Neural progenitor cell (in vitro differentiated cells): ENCODE measurements at regions not wholly inside any gene's neighbourhood (a gene's known extent, or its start where the extent isn't known, plus 50 kb on each side); places are given as distances from the start of the nearest gene placed in this dataset.

Source experiments
- DNase-seq: peaks from one replicate; pipeline ENCODE4 v3.0.0-alpha.2; 2016; ENCODE audit warnings: low spot score
- H2AFZ ChIP-seq: fragments of 200-600 bp; sonication (generic); replicated peaks from 2 replicates; pipeline ENCODE4 v1.6.1; 2016; ENCODE audit warnings: antibody characterized with exemption
- H3F3A ChIP-seq: fragments of 200-600 bp; sonication (generic); 2 replicates; pipeline ENCODE4 v1.6.1; 2016; ENCODE audit warnings: antibody characterized with exemption, low read depth
- H3K27ac ChIP-seq: fragments of 200-600 bp; sonication (generic); 2 replicates; pipeline ENCODE4 v1.5.1; 2016; ENCODE audit warnings: mild to moderate bottlenecking
- H3K27me3 ChIP-seq: fragments of 200-600 bp; sonication (generic); 2 replicates; pipeline ENCODE4 v1.6.1; 2016; ENCODE audit warnings: mild to moderate bottlenecking, moderate library complexity
- H3K36me3 ChIP-seq: fragments of 200-600 bp; sonication (generic); 2 replicates; pipeline ENCODE4 v1.5.1; 2016
- H3K4me1 ChIP-seq: fragments of 200-600 bp; sonication (generic); 2 replicates; pipeline ENCODE4 v1.6.1; 2016; ENCODE audit warnings: mixed run types
- H3K4me2 ChIP-seq: fragments of 200-600 bp; sonication (generic); 2 replicates; pipeline ENCODE4 v1.6.1; 2016
- H3K4me3 ChIP-seq: fragments of 200-600 bp; sonication (generic); 2 replicates; pipeline ENCODE4 v1.5.1; 2016
- H3K79me2 ChIP-seq: fragments of 200-600 bp; sonication (generic); 2 replicates; pipeline ENCODE4 v1.6.1; 2016; ENCODE audit warnings: low read depth
- H3K9ac ChIP-seq: fragments of 200-600 bp; sonication (generic); 2 replicates; pipeline ENCODE4 v1.6.1; 2016
- H3K9me3 ChIP-seq: fragments of 200-600 bp; sonication (generic); 2 replicates; pipeline ENCODE4 v1.5.1; 2016; ENCODE audit warnings: low read depth
- H4K20me1 ChIP-seq: fragments of 200-600 bp; sonication (generic); 2 replicates; pipeline ENCODE4 v1.6.1; 2016; ENCODE audit warnings: low read depth
- H3K27ac Mint-ChIP-seq: 3 replicates; pipeline ENCODE4 v1.8.0; 2021; ENCODE audit warnings: mixed read lengths
- H3K27me3 Mint-ChIP-seq: 2 replicates; pipeline ENCODE4 v1.8.0; 2022; ENCODE audit warnings: low read depth, mild to moderate bottlenecking, inconsistent platforms, moderate library complexity, mixed read lengths; ENCODE audit not compliant: insufficient read depth
- H3K36me3 Mint-ChIP-seq: 3 replicates; pipeline ENCODE4 v1.8.0; 2021; ENCODE audit warnings: mixed read lengths
- H3K4me1 Mint-ChIP-seq: 3 replicates; pipeline ENCODE4 v1.8.0; 2021; ENCODE audit warnings: mixed read lengths
- H3K4me3 Mint-ChIP-seq: 3 replicates; pipeline ENCODE4 v1.8.0; 2021; ENCODE audit warnings: mild to moderate bottlenecking, moderate library complexity, mixed read lengths
- H3K9me3 Mint-ChIP-seq: 3 replicates; pipeline ENCODE4 v1.8.0; 2020; ENCODE audit warnings: mixed read lengths
- EZH2 ChIP-seq: fragments of 200-600 bp; sonication (generic); IDR thresholded peaks from 2 replicates; pipeline ENCODE4 v1.6.1; 2017; ENCODE audit warnings: antibody characterized with exemption, mild to moderate bottlenecking, moderate library complexity
- EZH2phosphoT487 ChIP-seq: fragments of 200-600 bp; sonication (generic); IDR thresholded peaks from 2 replicates; pipeline ENCODE4 v1.6.1; 2017; ENCODE audit warnings: antibody characterized with exemption
- TF ChIP-seq, protein P1 (sequence below): fragments of 200-600 bp; sonication (generic); IDR thresholded peaks from 2 replicates; pipeline ENCODE4 v1.5.1; 2017; ENCODE audit warnings: antibody characterized with exemption, mild to moderate bottlenecking

DNA sequence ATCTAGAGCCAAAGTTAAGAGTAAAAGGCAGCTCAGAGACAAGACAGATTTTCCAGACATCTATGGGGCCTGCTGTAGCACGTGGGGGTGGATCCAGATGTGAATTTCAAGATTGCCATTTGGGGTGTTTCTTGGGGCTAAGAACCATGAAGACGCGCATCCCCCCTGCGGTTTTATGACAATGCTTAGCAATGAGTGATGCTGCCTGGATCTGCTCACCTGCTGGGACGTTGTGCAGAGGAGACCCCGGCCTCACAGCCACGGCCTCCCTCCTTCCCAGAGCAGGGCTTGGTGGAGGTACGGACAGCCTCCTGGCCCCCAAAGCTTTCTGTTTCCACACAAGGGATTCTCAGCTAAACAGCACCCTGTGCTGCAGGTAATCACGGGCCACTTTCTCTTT is 151.5 kb upstream of the DYNLRB2 start:
- Mint-ChIP-seq H3K27ac (no peak overlapping the region), H3K36me3 (no peaks in the 10 kb centered on the region), H3K27me3 (no peaks in the 10 kb centered on the region), H3K4me3 (no peak overlapping the region), H3K9me3 (no peaks in the 10 kb centered on the region), H3K4me1 (peaks cover 23% of the 10 kb centered on the region)
- Histone ChIP-seq H3K9ac (no peak overlapping the region), H3K4me2 (no peak overlapping the region), H3F3A (no peaks in the 10 kb centered on the region), H3K9me3 (no peaks in the 10 kb centered on the region), H4K20me1 (no peaks in the 10 kb centered on the region), H3K36me3 (no peaks in the 10 kb centered on the region), H3K4me3 (no peak overlapping the region), H2AFZ (no peak overlapping the region), H3K79me2 (no peaks in the 10 kb centered on the region), H3K4me1 (peaks cover 22% of the 10 kb centered on the region), H3K27me3 (no peaks in the 10 kb centered on the region), H3K27ac (no peak overlapping the region)
- TF ChIP-seq EZH2phosphoT487 (no peak), EZH2 (no peak)
- TF ChIP-seq, protein P1, sequence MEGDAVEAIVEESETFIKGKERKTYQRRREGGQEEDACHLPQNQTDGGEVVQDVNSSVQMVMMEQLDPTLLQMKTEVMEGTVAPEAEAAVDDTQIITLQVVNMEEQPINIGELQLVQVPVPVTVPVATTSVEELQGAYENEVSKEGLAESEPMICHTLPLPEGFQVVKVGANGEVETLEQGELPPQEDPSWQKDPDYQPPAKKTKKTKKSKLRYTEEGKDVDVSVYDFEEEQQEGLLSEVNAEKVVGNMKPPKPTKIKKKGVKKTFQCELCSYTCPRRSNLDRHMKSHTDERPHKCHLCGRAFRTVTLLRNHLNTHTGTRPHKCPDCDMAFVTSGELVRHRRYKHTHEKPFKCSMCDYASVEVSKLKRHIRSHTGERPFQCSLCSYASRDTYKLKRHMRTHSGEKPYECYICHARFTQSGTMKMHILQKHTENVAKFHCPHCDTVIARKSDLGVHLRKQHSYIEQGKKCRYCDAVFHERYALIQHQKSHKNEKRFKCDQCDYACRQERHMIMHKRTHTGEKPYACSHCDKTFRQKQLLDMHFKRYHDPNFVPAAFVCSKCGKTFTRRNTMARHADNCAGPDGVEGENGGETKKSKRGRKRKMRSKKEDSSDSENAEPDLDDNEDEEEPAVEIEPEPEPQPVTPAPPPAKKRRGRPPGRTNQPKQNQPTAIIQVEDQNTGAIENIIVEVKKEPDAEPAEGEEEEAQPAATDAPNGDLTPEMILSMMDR = no peak
- DNase-seq = no peak

DNA sequence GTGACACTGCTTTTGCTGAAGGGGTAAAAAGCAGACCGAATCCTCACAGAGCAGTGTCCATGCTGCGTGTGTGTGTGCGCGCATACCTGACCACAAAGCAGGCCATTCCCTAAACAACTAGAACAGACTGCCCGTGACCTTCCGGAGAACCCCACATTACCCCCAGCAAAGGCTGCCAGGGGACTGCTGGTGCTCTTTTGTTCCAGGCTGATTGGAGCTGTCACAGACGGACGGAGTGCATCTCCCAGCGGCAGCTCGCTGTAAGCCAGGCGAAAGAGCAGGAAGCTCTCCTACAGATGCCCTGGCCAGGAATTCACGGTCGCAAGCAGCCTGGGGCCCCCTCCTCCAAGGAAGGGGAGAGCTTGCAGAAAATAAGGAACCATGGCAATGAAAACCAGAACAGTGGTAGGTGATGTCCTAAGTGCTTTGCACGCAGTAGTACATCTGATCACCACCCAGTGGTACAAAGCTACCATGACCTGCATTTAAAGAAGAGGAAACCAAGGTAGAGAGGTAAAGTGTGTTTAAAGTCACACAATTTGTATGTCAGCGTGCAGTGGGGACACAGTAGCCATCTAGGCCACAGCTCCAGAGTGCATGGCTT is 153.4 kb upstream of the DYNLRB2 start:
- H3K9me3 ChIP-seq = no peaks in the 10 kb centered on the region
- H4K20me1 ChIP-seq = no peaks in the 10 kb centered on the region
- H3K4me2 ChIP-seq = no peak overlapping the region
- no peaks in the 10 kb centered on the region for H3K79me2 ChIP-seq
- no peak overlapping the region for H3K4me3 ChIP-seq
- H3K9ac ChIP-seq = no peak overlapping the region
- TF ChIP-seq, protein P1 = peak; percentile 14
- TF ChIP-seq EZH2 = no peak
- Mint-ChIP-seq H3K27me3 (no peaks in the 10 kb centered on the region), H3K9me3 (no peaks in the 10 kb centered on the region), H3K4me3 (no peak overlapping the region), H3K4me1 (peaks cover 23% of the 10 kb centered on the region), H3K27ac (no peak overlapping the region), H3K36me3 (no peaks in the 10 kb centered on the region)
- DNase-seq = no peak
- peaks cover 22% of the 10 kb centered on the region for H3K4me1 ChIP-seq
- no peaks in the 10 kb centered on the region for H3F3A ChIP-seq
- H2AFZ ChIP-seq = no peak overlapping the region
- no peak overlapping the region for H3K27ac ChIP-seq
- no peaks in the 10 kb centered on the region for H3K36me3 ChIP-seq
- H3K27me3 ChIP-seq = no peaks in the 10 kb centered on the region

DNA sequence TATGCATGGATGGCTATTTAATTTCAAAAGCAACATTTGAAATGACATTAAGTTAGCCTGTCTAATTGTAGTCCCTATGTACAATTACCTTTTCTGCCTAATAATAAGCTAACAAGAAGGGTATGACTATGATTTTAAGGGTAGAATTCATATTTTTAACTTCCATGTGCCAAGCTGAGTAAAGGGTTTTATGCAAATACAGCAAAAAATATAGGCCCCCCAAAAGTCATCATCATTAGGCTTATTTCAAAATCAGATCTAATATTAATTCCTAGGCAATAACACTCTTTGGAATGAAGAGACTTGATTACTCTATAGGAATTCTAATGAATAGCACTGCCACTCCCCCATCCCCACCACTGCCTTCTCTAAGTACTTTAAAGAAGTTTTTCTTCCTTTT is 155.9 kb upstream of the DYNLRB2 start:
- DNase-seq = no peak
- Mint-ChIP-seq H3K4me1 (peaks cover 23% of the 10 kb centered on the region), H3K27ac (no peak overlapping the region), H3K4me3 (no peak overlapping the region), H3K9me3 (no peaks in the 10 kb centered on the region), H3K27me3 (peaks cover 2% of the 10 kb centered on the region), H3K36me3 (no peaks in the 10 kb centered on the region)
- Histone ChIP-seq H3K27me3 (no peaks in the 10 kb centered on the region), H3K9ac (no peak overlapping the region), H3K79me2 (no peaks in the 10 kb centered on the region), H3K27ac (no peak overlapping the region), H3K4me3 (no peak overlapping the region), H3F3A (no peaks in the 10 kb centered on the region), H2AFZ (no peak overlapping the region), H3K9me3 (no peaks in the 10 kb centered on the region), H3K4me2 (no peak overlapping the region), H4K20me1 (no peaks in the 10 kb centered on the region), H3K4me1 (peaks cover 12% of the 10 kb centered on the region), H3K36me3 (no peaks in the 10 kb centered on the region)
- TF ChIP-seq EZH2 (no peak), EZH2phosphoT487 (no peak)
- TF ChIP-seq, protein P1 = no peak
